Limb (tissue), 2 donors: ENCODE measurements at regions not wholly inside any gene's neighbourhood (a gene's known extent, or its start where the extent isn't known, plus 50 kb on each side); places are given as distances from the start of the nearest gene placed in this dataset.
"Not testable (repeated sequence)": the region's sequence is repeated elsewhere in the genome, so short reads cannot be mapped to it uniquely, and the experiment has no call there.

Experiments
- DNase-seq, 2 donors: peaks; one replicate each; pipeline ENCODE4 v3.0.0-alpha.2; 2016; ENCODE audit errors: extremely low spot score in 2 of 2

DNA sequence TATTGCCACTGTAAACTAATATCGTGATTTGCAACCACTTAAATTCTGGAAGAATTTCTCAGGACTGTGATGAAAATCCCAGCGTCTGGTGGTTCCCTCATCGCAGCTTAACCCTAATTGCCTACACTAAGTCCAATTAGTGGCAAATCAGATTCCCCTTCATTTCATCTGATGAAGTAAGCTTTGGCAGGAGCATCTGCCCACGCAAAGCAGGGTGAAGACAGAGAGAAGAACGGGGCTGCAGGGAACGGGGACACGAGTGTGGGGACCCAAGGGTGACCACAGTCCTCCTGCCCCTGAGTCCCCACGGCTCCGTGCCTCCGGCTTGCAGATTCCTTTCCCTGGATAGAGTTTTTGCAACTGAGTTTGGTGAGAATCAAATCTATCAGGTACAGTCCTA lies 159.5 kb downstream of the LY86 start:
- DNase-seq = no peak

DNA sequence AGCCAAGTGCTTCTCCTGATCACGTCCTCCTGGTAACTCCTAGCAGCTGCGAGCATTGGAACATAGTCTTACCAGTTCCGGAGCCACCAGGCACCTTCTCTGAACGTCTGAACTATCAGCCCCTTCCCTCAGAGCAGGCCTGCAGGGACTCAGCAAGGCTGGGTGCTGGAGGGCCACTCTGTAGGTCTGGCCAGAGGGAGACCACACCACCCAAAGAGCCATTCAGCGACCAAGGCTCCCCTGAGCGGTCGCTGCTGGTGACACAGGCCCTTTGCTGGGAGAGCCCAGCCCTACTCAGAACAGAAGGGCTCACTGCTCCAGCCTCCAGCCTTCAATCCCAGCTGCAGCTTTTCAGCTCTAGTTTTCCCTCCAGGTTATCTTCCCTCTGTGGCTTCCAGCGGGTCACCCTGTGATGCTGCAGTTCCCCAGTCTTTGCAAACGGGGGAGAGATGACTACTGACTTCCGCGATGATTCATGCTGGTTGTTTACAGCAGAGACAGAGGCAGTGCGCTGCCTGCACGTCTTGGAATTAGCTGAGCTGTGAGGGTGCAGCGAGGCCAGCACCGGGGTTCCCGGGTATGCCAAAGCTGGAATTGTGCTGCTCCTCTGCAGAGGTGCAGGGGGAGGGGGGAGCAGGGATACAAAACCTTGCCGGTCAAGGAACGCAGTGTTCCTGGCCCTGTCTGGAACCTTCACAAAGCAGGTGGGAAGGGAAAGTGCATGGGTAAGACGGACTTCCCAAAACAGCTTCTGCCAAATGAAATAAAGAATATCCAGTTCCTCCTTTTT lies 161.4 kb downstream of the LY86 start:
- no peak for DNase-seq

DNA sequence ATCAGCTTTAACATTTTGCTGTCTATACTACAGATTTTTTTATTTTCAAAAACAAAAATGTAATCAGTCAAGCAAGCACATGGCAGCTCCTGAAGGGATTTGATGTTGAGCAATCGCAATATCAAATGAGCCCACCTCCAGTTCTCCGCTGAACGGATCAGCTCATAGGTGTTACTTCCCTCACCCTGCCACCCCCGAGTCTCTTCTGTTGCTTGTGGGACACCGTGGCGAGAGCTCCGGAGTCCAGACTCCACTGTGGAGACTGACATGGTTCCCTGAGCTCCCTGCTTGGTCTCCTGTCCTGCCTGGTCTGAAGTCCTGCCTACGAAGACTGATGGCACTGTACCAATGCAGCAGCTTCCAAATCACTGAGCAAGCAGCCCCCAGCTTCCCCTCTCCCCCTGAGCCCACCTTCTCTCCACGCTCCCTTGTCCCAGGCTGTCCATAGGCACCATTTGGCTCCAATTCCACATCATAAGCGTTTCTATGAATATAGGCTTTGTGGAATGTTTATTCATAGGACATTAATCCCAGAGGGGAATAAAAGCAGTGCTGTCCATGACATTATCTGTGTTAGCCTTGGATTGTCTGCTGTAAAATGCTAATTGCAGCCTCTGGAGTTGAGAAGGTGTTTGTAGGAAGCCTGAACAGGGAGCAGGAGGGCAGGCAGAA lies 162.2 kb downstream of the LY86 start:
- no peak for DNase-seq

DNA sequence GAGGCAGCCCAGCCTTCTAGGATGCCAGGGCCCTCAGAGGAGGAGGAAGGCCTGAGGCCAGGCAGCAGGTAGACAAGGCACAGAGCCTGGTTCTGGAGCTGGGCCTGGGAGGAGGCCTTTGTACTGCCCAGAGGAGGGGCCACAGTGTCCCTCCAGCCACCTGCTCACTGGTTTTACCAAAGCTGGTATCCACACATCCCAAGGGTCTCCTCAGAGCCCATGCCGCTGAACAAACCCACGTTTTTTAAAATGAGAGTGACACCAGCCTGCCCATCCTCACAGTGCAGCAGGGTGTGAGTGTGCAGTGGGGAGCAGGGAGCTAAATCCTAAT lies 162.7 kb downstream of the LY86 start:
- DNase-seq = no peak

DNA sequence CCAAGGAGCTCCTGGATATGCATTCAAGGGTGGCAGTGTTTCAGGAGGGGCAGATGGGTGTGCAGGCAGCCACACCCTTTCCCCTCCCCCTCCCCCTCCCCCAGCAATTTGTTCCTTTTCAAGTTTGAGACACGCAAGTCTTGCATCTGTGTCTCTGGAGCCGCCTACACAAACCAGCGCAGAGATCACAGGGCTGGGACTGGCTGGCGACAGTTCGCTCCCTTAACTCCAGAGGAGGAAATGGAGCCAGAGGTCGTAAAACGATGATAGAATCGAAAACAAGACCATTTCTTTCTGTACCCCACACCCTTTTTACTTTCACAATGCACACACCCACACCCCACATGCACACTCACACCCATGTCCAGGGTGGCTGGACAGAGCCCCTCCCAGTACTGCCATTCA lies 163.1 kb downstream of the LY86 start:
- DNase-seq = no peak

DNA sequence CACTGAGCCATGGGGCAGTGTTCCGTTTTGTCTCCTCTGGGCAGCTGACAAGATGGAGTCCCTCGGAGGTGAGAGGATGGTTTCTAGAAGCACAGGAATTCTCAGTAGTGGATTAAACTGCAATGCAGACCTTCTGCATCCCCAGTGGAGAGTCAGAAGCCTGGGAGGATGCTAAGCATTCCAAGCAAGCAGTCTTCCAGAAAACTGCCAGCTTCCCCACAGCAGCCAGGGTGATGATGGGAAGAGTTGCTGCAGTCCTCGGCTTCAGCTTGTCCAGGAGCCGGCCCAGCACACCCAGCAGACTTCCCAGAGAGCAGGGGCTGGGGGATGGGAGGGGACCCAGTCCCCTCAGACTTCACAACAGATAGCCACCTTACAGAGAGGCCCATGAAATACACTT lies 163.6 kb downstream of the LY86 start:
- no peak for DNase-seq

DNA sequence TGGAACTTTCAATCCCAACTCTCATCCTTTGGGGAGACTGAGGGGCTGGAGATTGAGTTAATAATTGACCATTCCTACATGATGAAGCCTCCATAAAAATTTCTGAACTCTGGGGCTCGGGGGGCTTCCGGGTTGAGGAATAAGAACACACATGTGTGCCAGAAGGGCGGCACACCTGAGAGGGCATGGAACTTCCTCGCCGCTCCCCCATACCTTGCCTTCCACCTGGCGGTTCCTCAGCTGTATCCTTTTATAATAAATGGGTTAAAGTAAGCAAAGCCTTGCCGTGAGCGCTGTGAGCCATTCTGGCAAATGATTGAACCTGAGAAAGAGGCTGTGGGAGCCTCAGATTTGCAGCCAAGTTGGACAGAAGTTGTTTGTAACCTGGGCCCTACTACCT lies 164.8 kb downstream of the LY86 start:
- DNase-seq = no peak

DNA sequence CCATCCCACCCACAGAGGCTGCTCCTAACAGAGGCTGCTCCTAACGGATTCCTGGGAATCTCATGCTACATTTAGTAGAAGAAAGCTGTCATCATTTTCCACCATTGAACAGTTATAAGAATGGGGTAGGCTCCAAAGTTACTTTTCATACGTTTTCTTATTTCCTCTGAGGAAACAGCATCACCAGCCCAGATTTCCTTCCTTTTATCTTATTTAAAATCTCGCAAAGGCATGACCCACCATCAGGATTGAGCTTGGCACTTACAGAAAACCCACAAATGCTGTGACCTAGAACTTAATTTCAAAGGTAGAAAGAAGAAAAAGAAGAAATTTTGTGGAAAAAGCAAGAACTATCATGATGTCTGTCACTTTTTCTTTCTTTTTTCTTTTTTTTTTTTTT lies 168.0 kb downstream of the LY86 start:
- DNase-seq = no peak

DNA sequence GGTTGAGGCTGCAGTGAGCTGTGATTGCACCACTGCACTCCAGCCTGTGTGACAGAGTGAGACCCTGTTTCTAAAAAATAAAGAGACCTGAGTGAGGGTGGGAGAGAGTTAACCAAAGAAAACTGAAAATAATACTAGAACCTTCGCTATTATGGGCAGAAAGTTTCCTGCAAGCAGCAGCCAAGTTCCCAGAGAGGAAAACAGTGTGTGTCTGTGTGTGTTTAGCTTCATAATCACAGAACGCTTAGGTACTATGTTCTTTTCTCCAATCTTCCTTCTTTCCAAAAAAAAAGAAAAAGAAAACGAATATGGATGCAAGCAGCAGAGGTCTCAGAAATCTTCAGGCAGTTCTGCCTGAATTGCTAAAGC lies 170.0 kb downstream of the LY86 start:
- no peak for DNase-seq

DNA sequence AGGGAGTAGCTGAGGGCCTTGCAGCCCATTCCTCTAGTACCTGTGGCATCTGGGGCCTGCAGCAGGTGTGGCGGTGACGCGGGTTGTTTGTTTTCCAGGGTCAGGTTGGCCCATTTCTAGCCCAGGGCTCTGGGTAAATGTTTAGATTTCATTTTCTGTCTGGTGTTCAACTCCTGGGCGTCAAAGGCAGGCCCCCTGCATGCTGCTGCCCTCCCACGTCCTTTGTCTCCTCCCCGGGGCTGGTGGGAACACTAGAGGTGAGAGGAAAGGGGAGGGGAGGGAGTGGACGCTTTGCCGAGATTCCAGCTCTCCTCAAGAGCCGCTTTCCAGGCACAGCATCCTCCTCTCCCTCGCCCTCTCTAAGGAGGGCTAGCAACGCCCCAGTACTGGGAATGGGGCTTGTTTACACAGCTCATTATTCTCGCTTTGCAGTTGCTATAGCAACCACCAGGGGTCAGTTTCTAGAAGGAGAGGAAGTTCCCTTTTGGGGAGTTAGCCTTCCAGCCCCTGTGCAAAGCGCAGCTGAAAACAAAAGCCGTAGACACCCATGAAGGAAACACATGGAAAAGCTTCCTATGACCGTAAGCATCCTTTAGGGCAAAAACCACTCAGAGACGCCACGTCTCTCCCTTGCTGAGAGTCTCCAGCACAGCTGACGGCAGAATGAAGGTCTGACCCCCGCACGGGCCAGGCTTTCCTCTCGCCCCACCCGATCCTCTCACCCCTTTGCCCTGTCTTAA lies 170.6 kb downstream of the LY86 start:
- peak; percentile 76 to 83 for DNase-seq

GRCh38 chr6:6760002-6760401 lies 171.5 kb downstream of the LY86 start:
- no peak for DNase-seq

DNA sequence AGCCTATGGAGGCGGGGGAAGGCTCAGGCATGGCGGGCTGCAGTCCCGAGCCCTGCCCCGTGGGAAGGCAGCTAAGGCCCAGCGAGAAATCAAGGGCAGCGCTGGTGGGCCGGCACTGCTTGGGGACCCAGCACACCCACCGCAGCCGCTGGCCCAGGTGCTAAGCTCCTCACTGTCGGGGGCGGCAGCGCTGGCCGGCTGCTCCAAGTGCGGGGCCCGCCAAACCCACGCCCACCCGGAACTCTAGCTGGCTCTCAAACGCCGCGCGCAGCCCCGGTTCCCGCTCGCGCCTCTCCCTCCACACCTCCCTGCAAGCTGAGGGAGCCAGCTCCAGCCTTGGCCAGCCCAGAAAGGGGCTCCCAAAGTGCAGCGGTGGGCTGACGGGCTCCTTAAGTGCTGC lies 174.0 kb downstream of the LY86 start:
- not testable (repeated sequence) for DNase-seq

- DNase-seq = no peak
These were observed 176.4 kb downstream of the LY86 start for GRCh38 chr6:6764764-6765434.

DNA sequence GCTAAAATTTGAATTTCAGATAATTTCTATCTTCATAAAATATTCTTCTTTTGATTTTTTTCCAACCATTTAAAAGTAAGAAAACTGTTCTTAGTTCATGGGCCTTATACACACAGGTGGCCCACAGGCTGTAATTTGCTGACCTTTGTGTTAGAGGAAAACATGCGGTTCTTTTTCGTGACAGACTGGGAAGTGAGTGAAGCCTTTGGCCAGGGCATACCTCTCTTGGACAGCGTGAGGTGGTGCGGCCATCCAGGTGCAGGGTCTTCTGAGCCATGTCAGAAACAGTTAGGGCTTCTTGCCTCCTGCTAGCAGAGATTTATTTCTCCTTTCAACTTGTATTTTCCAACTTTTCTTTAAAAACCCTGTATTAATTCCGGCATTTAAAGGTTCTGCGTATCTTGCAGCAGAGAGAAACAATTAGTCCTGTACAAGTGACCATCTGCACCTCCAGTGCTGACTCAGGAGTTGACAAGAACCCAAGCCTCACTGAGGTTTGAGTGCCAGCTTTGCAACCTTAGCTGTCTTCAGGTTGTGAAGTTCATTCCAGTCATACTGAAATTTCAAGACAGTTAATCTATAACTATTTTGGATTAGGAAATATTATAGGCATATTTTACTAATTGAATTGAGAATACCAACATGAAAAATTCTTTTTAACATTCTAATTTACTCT lies 177.8 kb downstream of the LY86 start:
- DNase-seq = no peak

DNA sequence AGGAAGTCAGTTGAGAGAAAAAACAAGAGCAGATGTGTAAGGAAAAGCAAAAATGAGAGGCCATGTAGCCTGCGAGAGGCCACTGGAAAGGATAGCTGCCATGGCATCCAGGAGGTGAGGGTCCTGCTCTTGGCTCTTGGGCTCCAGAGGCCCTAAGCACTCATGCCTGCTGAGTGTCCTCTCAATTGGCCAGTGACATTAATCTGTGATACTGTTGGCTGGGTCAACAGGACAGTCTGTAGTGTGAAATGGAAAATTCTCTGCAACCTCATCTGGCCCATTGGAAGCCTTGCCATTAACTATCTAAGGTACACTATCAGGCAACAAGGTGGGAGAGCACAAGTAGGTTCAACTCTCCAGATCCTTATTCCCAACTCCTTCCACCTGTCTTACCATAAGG lies 180.9 kb downstream of the LY86 start:
- no peak for DNase-seq

GRCh38 chr6:6771224-6771945 lies 182.9 kb downstream of the LY86 start:
- no peak for DNase-seq

DNA sequence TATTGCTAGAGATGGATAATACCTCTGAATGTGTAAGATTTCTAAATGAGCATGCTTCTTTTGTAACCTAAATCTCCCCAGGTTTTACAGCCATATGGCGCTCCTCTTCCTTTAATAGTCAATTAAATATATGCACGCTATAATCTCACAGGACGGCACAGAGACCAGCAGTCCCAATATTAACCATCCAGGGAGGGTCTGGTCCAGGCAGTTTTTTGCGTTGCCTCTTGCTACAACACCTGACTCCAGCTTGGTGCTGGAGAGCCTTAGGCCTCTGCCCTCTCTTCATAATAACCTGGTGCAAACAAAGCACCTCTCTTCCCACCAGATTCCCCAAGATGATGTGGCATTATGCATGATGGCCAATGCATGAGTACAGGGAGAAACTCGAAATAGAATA lies 183.4 kb downstream of the LY86 start:
- no peak for DNase-seq

GRCh38 chr6:6772751-6773150 lies 184.2 kb downstream of the LY86 start:
- no peak for DNase-seq

- no peak for DNase-seq
These were observed 186.6 kb downstream of the LY86 start for GRCh38 chr6:6775074-6775473.

- no peak for DNase-seq
These were observed 191.7 kb downstream of the LY86 start for GRCh38 chr6:6780231-6780630.
